Heart left ventricle (tissue), 16 donors: ENCODE measurements at regions not wholly inside any gene's neighbourhood (a gene's known extent, or its start where the extent isn't known, plus 50 kb on each side); places are given as distances from the start of the nearest gene placed in this dataset.

Experiments
- ATAC-seq, 4 donors: fragments of 200-7000 bp; cut with Tn5 transposase; one replicate each; pipeline ENCODE4 v1.9.1; 2020 to 2022; ENCODE audit warnings: moderate library complexity in 4 of 4, mild to moderate bottlenecking in 3 of 4, moderate number of reproducible peaks in 1 of 4
- DNase-seq, 5 donors: peaks; one replicate each; pipeline ENCODE4 v3.0.0-alpha.2; 2020
- H3K27ac ChIP-seq, 12 donors: fragments of 200-600 bp; sonication (generic) in 4 of 12; one replicate each; pipeline versions ENCODE4 v1.5.0 to v1.8.0; 2016 to 2022; ENCODE audit warnings: mild to moderate bottlenecking in 2 of 12
- H3K27me3 ChIP-seq, 9 donors: fragments of 200-600 bp; sonication (generic) in 2 of 9; one replicate each; pipeline versions ENCODE4 v1.5.1 to v1.8.0; 2016 to 2022; ENCODE audit warnings: mild to moderate bottlenecking in 3 of 9
- H3K36me3 ChIP-seq, 9 donors: fragments of 200-600 bp; sonication (generic) in 2 of 9; one replicate each; pipeline versions ENCODE4 v1.5.0 to v1.8.0; 2018 to 2022; ENCODE audit warnings: mild to moderate bottlenecking in 2 of 9
- H3K4me1 ChIP-seq, 12 donors: fragments of 200-600 bp; sonication (generic) in 4 of 12; one replicate each; pipeline versions ENCODE4 v1.5.0 to v1.8.0; 2016 to 2022; ENCODE audit warnings: mild to moderate bottlenecking in 3 of 12
- H3K4me3 ChIP-seq, 12 donors: fragments of 200-600 bp; sonication (generic) in 4 of 12; one replicate each; pipeline versions ENCODE4 v1.5.0 to v1.8.0; 2017 to 2022; ENCODE audit warnings: mild to moderate bottlenecking in 9 of 12, moderate library complexity in 4 of 12
- H3K9me3 ChIP-seq, 12 donors: fragments of 200-600 bp; sonication (generic) in 4 of 12; one replicate each; pipeline versions ENCODE4 v1.5.0 to v1.8.0; 2016 to 2022; ENCODE audit warnings: mild to moderate bottlenecking in 1 of 12
- POLR2A ChIP-seq, 2 donors: fragments of 450-650 bp; IDR thresholded peaks; one replicate each; pipeline ENCODE4 v1.6.1; 2017; ENCODE audit warnings: antibody characterized with exemption in 2 of 2, mild to moderate bottlenecking in 2 of 2, moderate library complexity in 2 of 2
- WGBS, 4 donors: extraction: QIAGEN DNeasy Blood & Tissue Kit in 2 of 4; methylation state at CpG; one replicate each; pipeline versions ENCODE4 v1.1.5 to v1.1.7; 2013 to 2018; 5-methylcytosine and 5-hydroxymethylcytosine counted together
- intact Hi-C, 10 donors: fragments of 100-400 bp; cut with DNase I; formaldehyde crosslinking; loops; one replicate each; pipeline versions ENCODE4 v1.11.1 to v1.14.2; 2022
- TF ChIP-seq, protein P1 (sequence below), 12 donors: fragments of 200-600 bp; sonication (generic) in 4 of 12; IDR thresholded peaks; one replicate each; pipeline versions ENCODE4 v1.5.0 to v1.8.0; 2018 to 2022; ENCODE audit warnings: antibody characterized with exemption in 12 of 12, mild to moderate bottlenecking in 5 of 12
- donor health status: ischemic (EF 13 %, LVEDD 7.1; RV severe dilation, severe dysfunction).
- donor health status: healthy with polysubstance abuse.
- donor health status: DM: no; HTN: yes; CAD: no.
- donor health status: DM: no; HTN: no; CAD: no.
- donor health status: ischemic (EF 25% LVEDD 6.9; RV normal size, moderate dysfunction).
- donor health status: ischemic (EF 25% LVEDD 5.7; RV mildly dilated, moderate dysfunction).
- donor health status: healthy.
- donor health status: DM: yes; HTN: yes; CAD: no.
- donor health status: ischemic (EF 35%, LVEDD 5.7; RV mildly dilated, moderate dysfunction).
- donor health status: nonischemic (EF 11% LVEDD 7.7; RV severe dilation, severe dysfunction).
- donor health status: DM: yes; HTN: yes; CAD: no.
- donor health status: PGD.
- donor health status: ischemic (EF 29% LVEDD 5.4; RV normal size, mild dysfunction).
- donor health status: nonischemic (EF 23%, LVEDD 6.1; RV moderate dilation, normal function).

DNA sequence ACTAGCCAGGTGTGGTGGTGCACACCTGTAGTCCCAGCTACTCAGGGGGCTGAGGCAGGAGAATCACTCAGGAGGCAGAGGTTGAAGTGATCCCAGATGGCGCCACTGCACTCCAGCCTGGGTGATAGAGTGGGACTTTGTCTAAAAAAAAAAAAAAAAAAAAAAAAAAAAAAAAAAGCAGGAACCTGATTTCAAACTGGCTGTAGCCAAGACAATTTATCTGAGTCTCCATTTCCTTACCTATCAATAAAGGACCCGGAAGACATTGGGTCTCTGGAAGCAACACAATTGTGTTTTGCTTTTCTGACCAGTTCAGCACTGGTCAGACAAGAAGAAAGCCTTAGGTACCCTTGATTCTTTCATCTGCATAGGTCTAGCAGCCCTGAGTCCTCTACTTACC, 491.0 kb downstream of the TBC1D4 start:
- no peak overlapping the region for H3K4me3 ChIP-seq
- DNase-seq (no peak), ATAC-seq (no peak)
- H3K27me3 ChIP-seq: no peaks in the 10 kb centered on the region
- H3K9me3 ChIP-seq: no peaks in the 10 kb centered on the region
- no peaks in the 10 kb centered on the region for H3K36me3 ChIP-seq
- no peak overlapping the region for H3K27ac ChIP-seq
- H3K4me1 ChIP-seq: no peaks in the 10 kb centered on the region
- WGBS, 4 donors: 81 to 96% (median 84%) methylated on average over 2 of the region's 2 CpGs
- intact Hi-C loops: no loop called here
- TF ChIP-seq, protein P1, sequence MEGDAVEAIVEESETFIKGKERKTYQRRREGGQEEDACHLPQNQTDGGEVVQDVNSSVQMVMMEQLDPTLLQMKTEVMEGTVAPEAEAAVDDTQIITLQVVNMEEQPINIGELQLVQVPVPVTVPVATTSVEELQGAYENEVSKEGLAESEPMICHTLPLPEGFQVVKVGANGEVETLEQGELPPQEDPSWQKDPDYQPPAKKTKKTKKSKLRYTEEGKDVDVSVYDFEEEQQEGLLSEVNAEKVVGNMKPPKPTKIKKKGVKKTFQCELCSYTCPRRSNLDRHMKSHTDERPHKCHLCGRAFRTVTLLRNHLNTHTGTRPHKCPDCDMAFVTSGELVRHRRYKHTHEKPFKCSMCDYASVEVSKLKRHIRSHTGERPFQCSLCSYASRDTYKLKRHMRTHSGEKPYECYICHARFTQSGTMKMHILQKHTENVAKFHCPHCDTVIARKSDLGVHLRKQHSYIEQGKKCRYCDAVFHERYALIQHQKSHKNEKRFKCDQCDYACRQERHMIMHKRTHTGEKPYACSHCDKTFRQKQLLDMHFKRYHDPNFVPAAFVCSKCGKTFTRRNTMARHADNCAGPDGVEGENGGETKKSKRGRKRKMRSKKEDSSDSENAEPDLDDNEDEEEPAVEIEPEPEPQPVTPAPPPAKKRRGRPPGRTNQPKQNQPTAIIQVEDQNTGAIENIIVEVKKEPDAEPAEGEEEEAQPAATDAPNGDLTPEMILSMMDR (IDR thresholded peaks at IDR 0.05): no peak
- TF ChIP-seq POLR2A (IDR thresholded peaks at IDR 0.05): no peak

DNA sequence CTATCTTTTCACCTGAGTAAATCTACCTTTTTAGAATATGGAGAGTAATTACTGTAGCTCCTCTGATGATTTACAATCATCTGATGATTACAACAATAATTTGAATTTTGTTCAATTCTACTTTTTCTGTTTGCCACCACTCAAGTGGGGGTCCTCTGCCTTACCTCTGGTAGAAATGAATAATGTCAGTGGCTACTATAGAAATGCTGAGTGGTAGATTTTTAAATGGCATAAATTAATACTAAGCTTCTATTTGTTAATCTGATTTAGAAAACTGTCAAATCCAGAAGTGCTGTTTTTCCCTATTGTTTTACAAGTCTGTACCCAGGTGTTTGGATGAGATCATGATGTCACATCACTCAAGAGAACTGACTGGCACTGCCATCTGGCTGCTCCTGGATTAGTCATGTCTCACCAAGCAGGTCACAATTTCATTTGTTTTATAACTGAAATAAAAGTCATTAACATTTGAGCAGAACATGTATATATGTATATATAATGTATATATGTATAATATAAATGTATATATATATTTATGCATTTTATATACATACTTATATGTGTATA, 494.8 kb downstream of the TBC1D4 start:
- H3K4me3 ChIP-seq: no peak overlapping the region
- ATAC-seq: no peak
- TF ChIP-seq, protein P1 (IDR thresholded peaks at IDR 0.05): no peak
- TF ChIP-seq POLR2A (IDR thresholded peaks at IDR 0.05): no peak
- no peaks in the 10 kb centered on the region for H3K9me3 ChIP-seq
- no peaks in the 10 kb centered on the region for H3K27me3 ChIP-seq
- intact Hi-C loops: no loop called here
- H3K4me1 ChIP-seq: no peaks in the 10 kb centered on the region
- no peak overlapping the region for H3K27ac ChIP-seq
- H3K36me3 ChIP-seq: no peaks in the 10 kb centered on the region
- DNase-seq: no peak

DNA sequence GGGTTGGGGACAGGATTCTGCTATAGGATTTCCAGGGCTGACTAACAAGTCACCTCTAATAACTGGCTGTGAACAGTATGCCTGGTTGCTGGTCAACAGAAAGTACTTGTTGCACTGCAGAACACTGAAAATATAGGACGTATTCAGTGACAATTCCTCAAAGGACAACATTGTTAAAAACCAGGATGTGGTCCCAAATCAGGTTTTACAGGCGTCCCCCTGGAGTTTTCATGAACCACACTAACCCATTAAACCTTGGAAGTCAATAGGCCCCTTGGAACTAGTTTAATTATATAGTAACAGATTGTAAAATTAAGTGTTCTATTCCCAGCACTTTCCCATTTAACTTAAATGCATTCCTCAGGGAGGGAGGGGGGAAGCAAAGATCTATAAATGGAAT, 495.4 kb downstream of the TBC1D4 start:
- H3K36me3 ChIP-seq: no peaks in the 10 kb centered on the region
- no peaks in the 10 kb centered on the region for H3K27me3 ChIP-seq
- no peak overlapping the region for H3K27ac ChIP-seq
- no peaks in the 10 kb centered on the region for H3K9me3 ChIP-seq
- H3K4me1 ChIP-seq: no peaks in the 10 kb centered on the region
- ATAC-seq (no peak), DNase-seq (no peak)
- TF ChIP-seq, protein P1 (IDR thresholded peaks at IDR 0.05): no peak
- no peak for TF ChIP-seq POLR2A (IDR thresholded peaks at IDR 0.05)
- no peak overlapping the region for H3K4me3 ChIP-seq
- intact Hi-C loops: no loop called here
- 67 to 83% (median 76%) methylated on average over 2 of the region's 2 CpGs for WGBS, 4 donors

DNA sequence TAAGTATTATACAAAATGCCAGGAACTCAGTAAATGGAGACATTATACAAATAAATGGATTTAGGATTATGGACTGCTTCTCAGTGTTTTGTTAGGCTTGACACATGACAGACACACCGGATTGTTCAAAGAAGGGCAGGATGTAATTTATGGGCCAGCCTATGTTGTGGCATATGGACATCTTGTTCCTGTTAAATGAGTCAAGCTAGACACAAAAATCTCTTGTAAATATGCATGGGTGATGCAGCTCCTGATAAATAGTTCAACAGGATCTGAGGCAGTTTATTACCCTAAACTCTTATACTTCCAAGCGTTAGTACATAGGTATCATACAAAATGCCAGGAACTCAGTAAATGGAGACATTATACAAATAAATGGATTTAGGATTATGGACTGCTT, 502.3 kb downstream of the TBC1D4 start:
- Histone ChIP-seq H3K27me3 (no peaks in the 10 kb centered on the region), H3K9me3 (no peaks in the 10 kb centered on the region), H3K4me3 (no peak overlapping the region), H3K4me1 (no peaks in the 10 kb centered on the region), H3K36me3 (no peaks in the 10 kb centered on the region), H3K27ac (no peak overlapping the region)
- DNase-seq (no peak), ATAC-seq (no peak)
- intact Hi-C loops: no loop called here
- 88 to 97% (median 92%) methylated on average over 2 of the region's 2 CpGs for WGBS, 4 donors
- no peak for TF ChIP-seq POLR2A (IDR thresholded peaks at IDR 0.05)
- TF ChIP-seq, protein P1 (IDR thresholded peaks at IDR 0.05): no peak
